HG03060 (cell line): ENCODE measurements at regions not wholly inside any gene's neighbourhood (a gene's known extent, or its start where the extent isn't known, plus 50 kb on each side); places are given as distances from the start of the nearest gene placed in this dataset.
"Not testable (repeated sequence)": the region's sequence is repeated elsewhere in the genome, so short reads cannot be mapped to it uniquely, and the experiment has no call there.

ENCODE experiments used
- ATAC-seq: cut with Tn5 transposase; IDR thresholded peaks from one replicate; pipeline ENCODE4 v1.9.1; 2021; ENCODE audit warnings: low read depth, moderate number of reproducible peaks; ENCODE audit not compliant: unreplicated experiment

DNA sequence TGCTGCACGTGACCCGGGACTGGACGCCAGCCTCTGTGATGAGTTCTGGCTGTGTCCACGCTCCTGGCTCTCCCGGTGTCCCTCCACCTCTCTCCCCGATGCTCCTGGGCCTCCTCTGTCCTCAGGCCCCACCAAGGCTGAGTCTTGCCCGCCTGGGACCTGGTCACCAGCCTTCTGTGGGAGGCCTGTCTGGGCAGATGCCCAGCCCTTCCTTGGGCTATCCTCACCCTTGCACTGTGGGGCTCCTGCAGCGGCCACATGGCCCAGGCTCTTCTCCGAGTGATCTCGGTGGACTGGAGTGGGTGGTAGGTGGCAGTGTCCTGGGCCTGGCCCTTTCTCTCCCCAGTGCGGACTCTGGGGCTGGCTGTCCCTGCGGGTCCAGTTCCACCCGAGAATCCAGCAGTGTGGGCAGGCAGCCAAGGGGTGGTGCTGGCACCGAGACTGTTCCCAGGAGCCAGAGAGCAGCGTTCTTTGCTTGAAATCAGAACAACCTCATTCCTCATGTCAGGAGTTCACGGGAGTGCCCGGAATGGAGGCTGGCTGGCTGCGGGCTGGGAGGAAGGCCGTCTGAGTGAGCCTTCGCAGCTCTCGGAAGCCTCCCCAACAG is 94.6 kb downstream of the TMEM121 start:
- not testable (repeated sequence) for ATAC-seq

DNA sequence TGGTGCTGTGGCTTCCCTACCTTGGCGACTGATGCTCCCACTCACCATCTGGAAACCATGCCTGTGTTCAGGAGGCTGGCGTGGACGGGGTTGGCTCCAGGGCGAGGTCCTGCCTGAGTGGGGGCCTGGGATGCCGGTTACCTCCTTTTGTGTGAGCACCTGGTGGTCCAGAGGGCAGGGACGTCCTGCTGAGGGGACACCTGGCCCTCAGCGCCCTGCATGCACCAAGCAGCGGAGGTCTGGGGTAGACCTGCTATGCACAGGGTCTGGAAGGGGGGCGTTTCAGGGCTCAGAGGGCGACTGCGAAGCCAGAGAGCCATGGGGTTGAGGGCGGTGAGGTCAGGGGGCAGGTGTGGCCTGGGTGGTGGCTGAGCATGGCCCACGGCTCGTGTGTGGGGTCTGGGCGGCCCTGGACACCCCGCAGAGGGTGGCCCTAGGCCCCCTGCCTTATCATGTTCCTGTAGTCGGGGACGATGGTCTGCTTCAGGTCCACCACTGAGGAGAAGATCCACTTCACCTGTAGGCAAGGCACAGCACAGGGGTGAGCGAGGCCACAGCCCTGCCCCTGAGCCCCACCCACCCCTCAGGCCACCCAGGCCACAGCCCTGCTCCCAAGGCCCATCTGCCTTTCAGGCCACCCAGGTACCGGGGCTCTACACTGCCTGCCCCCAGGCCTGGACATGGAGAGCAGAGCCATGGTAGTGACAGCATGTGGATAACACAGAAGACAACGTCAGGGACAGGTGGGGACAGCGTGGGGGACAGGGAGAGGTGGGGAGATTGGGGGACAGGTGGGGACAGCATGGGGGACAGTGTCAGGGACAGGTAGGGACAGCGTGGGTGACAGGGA is 95.3 kb downstream of the TMEM121 start:
- ATAC-seq: not testable (repeated sequence)

DNA sequence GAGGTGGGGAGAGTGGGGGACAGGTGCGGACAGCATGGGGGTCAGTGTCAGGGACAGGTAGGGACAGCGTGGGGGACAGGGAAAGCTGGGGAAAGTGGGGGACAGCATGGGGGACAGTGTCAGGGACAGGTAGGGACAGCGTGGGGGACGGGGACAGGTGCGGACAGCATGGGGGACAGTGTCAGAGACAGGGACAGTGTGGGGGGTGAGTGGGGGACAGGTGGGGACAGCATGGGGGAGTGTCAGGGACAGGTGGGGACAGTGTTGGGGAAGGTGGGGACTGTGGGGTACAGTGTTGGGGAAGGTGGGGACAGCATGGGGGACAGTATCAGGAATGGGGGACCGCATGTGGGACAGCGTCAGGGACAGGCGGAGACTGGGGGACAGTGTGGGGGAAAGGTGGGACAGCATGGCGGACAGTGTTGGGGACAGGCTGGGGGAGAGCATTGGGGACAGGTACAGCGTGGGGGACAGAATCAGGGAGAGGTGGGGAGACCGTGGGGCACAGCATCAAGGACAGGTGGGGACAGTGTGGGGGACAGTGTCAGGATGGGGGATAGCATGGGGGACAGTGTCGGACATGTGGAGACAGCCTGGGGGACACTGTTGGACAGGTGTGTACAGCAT is 96.1 kb downstream of the TMEM121 start:
- no peak for ATAC-seq

DNA sequence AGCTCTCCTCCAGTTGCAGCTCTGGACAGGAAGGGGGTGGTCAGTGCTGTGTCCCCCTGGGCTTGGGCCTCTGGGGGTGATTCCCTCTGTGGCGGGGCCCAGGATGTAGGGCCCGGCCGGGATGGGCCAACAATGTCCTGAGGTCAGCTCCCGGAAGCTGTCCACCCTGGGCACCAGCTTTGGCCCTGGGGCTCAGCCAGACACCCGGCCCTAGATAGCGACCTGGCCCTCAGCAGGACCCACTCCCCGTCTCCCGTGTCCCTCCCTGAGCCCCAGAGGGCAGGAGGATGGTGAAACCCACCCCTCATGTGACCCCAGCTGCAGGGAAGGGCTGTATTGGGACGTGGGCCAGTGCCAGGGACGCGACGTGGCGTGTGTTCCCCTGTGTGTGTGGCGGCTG is 96.8 kb downstream of the TMEM121 start:
- not testable (repeated sequence) for ATAC-seq

DNA sequence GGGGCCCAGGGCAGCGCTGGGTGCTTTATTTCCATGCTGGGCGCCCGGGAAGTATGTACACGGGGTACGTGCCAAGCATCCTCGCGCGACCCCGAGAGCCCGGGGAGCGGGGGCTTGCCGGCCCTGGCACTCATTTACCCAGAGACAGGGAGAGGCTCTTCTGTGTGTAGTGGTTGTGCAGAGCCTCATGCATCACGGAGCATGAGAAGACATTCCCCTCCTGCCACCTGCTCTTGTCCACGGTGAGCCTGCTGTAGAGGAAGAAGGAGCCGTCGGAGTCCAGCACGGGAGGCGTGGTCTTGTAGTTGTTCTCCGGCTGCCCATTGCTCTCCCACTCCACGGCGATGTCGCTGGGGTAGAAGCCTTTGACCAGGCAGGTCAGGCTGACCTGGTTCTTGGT is 98.0 kb downstream of the TMEM121 start:
- not testable (repeated sequence) for ATAC-seq

DNA sequence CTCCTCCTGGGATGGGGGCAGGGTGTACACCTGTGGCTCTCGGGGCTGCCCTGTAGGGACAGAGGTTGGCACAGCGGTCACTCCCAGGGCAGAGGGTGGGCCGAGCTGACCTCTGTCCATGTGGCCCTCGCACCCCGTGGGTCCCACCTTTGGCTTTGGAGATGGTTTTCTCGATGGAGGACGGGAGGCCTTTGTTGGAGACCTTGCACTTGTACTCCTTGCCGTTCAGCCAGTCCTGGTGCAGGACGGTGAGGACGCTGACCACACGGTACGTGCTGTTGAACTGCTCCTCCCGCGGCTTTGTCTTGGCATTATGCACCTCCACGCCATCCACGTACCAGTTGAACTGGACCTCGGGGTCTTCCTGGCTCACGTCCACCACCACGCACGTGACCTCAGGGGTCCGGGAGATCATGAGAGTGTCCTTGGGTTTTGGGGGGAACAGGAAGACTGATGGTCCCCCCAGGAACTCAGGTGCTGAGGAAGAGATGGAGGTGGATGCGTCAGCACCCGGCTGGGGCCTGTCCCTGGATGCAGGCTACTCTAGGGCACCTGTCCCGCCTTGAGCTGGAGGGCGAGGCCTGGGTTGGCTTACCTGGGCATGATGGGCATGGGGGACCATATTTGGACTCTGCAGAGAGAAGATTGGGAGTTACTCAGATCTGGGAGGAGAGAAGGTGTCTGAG is 98.5 kb downstream of the TMEM121 start:
- ATAC-seq: not testable (repeated sequence)

DNA sequence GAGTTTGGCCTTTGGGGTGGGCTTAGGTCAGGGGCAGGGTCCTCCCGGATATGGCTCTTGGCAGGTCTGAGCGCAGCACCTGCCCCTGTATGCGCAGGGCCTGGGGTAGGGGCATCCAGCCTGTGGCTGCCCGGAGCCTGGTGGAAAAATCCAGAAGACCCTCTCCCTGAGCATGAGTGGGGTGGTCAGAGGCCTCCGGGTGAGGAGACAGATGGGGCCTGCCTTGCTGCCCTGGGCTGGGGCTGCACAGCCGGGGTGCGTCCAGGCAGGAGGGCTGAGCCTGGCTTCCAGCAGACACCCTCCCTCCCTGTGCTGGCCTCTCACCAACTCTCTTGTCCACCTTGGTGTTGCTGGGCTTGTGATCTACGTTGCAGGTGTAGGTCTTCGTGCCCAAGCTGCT is 99.1 kb downstream of the TMEM121 start:
- not testable (repeated sequence) for ATAC-seq

DNA sequence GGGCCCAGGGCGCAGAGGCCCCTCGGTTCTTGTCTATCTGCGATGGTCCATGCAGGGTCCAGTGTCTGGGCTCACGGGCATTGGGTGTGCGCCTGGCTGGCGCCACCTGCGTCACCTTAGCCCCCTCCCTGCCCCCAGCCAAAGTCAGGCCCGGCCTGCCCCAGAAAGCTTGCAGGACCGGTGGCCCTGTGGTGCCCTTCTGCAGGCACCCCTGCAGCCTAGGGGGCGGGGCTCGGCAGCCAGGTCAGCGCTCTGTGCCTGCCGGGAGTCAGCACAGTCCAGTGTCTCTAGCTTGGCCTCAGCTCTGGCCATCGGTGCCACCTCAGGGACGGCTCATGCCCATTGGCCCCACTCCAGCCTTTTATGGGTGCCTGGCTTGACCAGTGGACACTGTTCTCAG is 99.7 kb downstream of the TMEM121 start:
- not testable (repeated sequence) for ATAC-seq

DNA sequence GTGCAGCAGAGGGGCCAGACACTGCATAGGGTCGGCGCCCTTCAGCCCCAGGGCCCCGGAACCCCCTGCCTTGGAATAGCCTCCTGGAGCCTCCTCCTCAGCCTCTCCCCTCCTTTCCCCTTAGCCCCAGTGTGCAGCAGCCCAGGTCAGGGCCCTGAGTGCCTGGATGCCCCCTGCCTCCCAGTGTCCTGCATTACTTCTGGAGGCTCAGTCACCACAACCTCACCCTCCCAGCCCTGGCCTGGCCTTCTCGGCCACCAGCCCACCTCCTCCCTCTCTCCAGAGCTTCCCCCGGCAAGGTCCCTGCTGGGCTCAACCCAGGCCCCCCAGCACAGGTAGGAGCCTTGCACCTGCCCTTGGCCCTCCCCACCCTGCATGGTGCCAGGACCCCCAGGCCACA is 100.3 kb downstream of the TMEM121 start:
- ATAC-seq: not testable (repeated sequence)

DNA sequence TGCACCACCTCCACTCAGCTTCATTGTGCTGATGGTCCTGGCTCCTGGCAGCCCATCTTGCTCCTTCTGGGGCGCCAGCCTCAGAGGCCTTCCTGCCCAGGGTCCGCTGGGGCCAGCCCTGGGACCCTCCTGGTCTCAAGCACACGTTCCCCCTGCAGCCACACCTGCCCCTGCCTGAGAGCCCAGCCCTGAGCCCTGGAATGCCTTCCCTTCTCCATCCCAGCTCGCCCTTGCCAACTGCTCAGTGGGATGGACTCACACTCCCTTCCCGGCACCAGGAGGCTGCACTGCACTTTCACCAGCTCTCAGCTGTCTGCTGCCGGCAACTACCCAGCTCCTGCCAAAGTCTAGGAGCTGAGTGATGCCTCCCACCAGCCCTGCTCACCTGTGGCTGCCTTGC is 100.9 kb downstream of the TMEM121 start:
- not testable (repeated sequence) for ATAC-seq

DNA sequence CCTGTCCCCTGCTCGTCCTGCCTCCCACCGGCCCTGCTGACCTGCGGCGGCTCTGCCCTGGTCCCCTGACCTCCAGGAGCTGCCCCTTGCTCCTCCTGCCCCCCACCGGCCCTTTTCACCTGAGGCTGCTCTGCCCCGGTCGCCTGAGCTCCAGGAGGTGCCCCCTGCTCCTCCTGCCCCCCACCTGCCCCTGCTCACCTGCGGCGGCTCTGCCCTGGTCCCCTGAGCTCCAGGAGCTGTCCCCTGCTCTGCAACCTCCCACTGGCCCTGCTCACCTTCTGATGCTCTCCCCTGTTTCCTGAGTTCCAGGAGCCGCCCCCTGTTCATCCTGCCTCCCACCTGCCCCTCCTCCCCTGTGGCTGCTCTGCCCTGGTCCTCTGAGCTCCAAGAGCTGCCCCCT is 101.3 kb downstream of the TMEM121 start:
- no peak for ATAC-seq

DNA sequence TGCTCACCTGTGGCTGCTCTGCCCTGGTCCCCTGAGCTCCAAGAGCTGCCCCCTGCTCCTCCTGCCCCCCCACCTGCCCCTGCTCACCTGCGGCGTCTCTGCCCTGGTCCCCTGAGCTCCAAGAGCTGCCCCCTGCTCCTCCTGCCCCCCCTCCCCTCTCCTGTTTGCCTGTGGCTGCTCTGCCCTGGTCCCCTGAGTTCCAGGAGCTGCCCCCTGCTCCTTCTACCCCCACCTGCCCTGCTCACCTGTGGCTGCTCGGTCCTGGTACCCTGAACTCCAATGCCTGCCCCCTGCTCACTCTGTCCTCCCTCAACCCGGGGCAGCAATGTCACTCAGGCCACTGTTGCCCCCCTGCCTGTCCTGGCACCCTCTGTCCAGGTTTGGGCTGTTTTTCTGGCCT is 101.7 kb downstream of the TMEM121 start:
- not testable (repeated sequence) for ATAC-seq

DNA sequence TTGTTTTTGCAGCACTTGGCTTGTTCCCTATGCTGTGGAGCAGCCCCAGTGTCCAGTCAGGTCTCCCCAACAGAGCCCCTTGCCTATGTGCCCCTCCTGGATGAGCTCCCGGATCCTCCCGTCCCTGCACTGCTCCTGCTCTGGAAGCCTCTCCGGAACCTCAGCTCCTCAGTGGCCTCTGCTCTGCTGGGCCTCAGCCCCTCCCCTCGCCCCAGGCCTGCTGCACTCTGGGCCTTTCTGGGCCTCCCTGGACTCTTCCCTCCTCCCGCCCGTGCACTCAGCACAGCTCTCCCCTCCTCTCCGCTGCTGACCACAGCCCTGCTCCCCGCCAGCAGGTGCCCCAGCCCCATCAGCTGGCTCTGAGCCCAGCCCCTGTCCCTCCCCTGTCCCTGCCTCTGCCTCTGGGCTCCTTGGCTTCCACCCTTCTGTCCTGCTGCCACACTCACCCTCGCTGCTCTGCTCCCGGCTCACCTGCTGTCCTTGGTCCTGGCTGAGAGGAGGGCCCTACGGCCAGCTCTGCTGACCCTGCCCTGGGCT is 102.2 kb downstream of the TMEM121 start:
- ATAC-seq: not testable (repeated sequence)

DNA sequence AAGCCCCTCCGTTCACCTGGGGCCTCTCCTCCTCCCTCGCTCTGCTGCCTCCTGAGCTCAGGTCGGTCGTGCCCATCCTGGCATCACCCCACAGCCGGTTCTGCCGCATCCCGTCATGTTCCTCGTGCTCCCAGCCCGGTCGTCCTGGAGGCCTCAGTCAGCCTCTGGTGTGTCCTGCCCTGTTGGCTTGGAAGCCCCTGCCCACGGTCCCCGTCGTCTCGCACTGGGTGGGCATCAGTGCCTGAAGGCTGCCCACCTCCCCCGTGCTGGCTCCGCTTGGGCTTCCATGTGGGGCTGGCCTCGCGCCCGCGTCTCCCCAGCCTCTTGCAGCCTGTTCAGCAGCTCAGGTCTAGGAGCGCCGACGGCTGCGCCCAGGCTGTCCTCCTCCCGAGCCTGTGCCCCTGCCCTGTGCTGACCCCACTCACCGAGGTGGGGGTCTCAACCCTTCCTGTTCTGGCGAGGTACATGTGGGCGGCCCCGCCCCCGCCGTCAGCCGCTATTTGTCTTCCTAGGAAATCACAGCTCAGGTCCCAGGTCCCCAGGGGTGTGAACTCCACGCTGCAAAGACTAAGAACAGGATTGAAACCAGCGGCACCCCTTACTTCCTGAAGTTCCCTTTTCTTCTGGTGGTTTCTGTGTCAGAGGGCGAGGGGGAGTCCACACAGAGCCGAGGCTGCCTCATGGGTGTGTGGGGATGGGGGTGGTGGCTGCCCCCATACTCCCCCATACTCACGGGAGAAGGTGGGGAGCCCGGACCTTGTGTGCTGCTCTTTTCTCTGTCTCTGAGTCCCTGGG is 102.9 kb downstream of the TMEM121 start:
- not testable (repeated sequence) for ATAC-seq

DNA sequence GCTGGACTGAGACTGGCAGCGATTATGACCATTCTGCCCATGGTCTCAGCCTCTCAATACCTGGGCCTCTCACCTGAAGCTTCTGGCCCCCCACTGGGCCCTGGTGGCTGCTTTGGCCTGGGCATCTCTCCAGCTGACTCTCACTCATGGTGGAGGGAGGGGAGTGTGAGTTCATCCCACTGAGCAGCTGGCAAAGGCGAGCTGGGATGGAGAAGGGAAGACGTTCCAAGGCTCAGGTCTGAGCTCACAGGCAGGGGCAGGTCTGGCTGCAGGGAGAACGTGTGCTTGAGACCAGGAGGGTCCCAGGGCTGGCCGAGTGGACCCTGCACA is 103.5 kb downstream of the TMEM121 start:
- no peak for ATAC-seq

DNA sequence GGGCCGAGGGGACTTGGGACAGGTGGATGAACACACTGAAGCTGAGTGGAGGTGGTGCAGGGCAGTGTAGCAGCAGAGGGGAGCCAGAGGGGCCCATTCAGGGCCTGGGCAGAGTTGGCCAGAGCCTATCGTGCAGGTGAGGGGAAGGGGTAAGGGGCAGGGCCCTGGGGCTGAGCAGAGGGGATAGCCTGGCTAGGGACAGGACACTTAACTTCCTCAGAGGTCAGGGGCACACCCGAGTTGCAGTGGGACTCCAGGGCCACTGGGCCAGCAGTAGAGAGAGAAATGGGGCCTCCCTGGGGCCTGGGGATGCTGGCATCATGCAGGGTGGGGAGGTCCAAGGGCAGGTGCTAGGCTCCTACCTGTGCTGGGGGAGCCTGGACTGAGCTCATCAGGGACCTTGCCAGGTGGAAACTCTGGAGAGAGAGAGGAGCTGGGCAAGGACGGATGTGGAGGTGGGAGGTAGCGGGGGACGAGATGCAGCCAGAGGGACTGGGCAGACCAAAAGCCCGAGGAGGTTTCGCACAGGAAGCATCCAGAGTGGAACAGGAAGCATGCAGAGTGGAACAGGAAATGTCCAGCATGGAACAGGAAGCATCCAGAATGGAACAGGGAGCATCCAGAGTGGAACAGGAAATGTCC is 104.0 kb downstream of the TMEM121 start:
- ATAC-seq: not testable (repeated sequence)

DNA sequence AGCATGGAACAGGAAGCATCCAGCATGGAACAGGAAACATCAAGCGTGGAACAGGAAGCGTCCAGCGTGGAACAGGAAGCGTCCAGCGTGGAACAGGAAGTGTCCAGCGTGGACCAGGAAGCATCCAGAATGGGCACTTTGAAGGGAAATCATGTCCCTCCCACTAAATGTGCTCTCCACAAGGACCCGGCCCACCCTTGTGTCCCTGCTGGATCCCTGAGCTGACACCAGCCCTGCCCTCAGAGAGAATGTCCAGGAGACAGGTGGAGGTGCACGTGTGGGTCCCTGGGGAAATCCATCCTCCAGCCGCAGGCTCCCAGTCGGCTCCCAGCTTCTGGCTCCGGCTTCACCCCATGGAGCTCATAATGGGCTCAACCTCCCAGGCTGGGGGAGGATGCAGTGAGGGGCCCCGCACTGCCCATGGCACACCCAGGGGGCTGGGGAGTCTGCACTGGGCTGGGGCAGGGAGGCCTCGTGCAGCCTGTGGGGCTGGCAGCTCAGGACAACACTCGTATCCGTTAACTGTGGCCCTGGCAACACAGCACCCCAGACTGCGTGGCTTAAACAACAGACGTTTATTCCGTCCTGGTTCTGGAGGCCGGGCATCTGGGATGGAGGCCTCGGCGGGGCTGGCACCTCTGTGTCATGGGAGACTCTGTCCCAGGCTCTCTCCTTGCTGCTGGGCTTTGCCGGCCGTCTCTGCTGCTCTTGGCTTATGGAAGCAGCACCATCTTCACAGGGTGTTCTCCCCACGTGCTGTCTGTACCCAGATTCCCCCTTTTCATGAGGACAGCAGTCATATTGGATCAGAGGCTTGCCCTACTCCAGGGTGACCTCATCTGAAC is 104.8 kb downstream of the TMEM121 start:
- ATAC-seq: not testable (repeated sequence)

DNA sequence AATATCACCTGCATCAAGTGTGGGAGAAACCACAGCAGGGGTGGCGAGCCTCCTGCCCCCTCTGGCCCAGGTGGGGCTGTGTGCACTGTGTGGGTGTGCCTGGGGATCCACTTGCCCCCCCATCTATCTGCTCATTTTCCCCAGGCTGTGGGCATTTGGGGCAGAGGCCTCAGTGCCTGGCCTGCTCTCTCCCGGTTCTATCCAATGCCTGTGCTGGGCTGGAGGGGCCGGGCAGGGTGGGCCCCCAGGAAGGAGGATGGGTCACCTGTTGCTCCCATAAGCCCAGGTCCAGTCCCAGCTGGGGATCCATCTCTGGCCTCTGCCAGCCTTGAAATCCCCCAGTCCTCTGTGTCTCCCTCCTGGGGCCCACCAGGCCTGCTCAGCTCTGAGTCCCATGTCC is 105.6 kb downstream of the TMEM121 start:
- no peak for ATAC-seq

DNA sequence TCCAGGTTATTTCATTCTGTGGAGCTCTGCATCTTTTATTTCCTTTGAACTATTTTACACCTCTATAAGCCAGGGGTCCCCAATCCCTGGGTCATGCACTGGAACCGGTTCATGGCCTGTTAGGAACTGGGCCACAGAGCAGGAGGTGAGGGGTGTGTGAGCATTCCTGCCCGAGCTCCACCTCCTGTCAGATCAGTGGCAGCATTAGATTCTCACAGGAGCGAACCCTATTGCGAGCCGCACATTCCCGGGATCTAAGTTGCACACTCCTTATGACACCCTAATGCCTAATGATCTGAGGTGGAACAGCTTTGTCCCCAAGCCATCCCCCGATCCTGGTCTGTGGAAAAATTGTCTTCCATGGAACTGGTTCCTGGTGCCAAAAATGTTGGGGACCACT is 107.2 kb downstream of the TMEM121 start:
- ATAC-seq: not testable (repeated sequence)
